T-helper 1 cell (primary cell): ENCODE measurements at regions not wholly inside any gene's neighbourhood (a gene's known extent, or its start where the extent isn't known, plus 50 kb on each side); places are given as distances from the start of the nearest gene placed in this dataset.
"Not testable (repeated sequence)": the region's sequence is repeated elsewhere in the genome, so short reads cannot be mapped to it uniquely, and the experiment has no call there.

Experiments used
- DNase-seq, 5 donors: peaks; one replicate each; pipeline ENCODE4 v3.0.0-alpha.2; 2012 to 2020

DNA sequence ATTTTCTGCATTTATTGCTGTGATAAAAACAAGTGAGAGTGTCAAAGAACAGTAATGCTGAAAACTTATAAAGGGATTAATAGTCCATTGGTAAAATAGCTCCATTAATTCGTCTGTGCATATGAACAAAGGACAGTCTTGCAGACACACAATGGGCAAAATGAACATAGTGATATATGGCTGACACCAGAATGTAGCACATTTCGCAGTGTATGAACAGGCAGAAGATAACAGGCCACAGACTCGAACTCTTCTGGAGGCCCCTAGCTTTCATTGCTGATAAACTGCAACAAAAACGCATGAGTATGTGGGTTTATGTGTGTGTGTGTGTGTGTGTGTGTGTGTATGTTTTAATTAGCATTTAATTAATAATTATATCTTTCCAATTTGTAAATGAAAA lies 354.8 kb downstream of the TAF11L14 start:
- DNase-seq, result no peak

DNA sequence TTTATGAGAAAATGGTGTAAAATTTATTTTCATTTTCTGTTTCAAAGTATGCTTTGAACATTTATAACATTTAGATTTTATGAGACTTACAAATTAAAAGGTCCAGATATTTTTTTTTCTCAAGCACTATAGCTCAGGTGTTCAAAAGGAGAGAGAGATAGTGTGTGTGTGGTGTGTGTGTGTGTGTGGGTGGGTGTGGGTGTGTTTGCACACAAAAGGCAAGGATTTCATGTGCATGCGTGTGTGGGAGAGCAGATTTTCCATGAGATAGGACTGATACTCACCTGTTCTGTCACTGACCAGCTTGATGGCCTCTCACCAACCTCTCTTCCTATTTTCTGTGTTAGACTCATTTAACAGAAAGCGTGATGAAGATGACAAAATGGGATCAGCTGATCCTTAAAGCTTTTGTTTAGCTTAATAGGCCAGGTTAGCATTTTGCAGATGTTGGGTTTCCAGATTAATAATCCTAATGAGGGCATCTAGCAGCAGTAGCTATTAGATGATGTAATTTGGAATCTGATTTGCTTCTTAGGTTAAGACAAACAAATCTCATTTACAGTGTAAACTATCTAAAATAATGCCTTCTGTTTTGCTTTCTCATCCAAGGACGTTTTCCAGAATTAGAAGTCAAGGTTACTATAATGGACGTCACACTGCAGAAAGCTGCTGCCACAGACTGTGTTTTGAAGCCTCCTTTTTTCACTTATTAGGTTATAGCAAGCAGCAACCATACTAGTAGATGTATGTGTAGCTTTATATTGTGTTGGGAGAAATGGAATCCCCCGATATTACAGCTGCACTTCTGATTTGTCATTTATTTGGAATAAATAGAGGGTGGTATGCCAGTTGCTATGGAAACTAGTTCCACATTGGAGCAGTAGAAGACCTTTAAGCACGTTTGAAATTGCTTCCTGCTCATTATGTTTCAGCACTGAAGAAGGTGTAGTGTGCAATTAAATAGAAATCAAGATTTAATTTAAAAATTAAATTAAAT lies 355.6 kb downstream of the TAF11L14 start:
- no peak for DNase-seq

DNA sequence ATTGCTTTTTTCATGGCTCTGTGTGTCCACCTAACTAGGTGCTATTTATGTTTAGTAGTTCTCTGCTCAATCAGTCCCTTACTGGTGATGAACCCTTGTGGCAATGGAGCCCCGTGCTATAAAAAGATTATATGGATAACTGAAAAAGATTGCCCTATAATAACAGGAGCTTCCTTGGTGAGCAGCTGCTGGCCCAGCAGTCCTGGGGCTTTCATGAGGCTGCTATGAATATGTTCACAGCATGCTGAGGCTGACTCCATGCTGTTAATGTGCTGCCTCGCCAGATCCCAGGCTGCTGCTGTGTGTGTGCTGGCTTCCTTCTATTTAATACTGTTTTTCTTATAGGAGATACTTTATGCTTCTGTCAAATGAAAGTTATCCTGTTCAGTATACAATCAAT lies 357.5 kb downstream of the TAF11L14 start:
- no peak for DNase-seq

DNA sequence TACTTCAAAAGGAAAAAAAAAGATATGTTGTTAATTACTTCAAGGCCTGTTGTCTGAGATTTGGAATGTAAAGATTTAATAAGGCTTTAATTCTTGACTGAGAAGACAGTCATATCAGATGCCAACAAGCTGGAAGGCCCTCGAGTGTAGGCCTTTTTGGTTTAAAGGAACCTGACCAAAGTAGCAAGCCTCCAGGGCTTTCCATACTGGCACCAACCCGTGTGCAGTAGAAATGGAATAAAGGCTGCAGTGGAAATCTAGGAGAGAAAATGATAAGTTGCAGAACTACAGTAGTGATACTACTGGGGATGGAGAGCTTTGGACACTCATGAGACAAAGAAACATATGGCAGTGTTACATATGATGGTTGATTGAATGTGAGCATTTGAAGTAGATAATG lies 358.0 kb downstream of the TAF11L14 start:
- DNase-seq, result no peak

DNA sequence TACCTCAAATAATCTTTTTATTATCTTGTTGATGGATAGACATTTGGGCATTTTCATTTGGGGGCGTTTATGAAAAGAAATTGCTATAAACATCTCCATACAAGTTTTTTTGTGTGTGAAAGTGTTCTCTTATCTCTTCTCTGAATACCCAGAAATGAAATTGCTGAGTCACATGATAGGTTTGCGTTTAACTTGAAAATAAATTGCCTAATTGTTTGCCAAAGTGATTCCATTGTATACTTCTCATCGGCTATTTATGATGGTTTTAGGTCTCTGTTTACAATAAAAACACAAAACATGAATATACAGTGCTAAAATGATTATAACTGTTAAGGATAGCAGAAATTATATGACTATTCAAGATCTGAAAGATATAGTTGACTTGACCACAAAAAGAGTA lies 361.7 kb downstream of the TAF11L14 start:
- no peak for DNase-seq

DNA sequence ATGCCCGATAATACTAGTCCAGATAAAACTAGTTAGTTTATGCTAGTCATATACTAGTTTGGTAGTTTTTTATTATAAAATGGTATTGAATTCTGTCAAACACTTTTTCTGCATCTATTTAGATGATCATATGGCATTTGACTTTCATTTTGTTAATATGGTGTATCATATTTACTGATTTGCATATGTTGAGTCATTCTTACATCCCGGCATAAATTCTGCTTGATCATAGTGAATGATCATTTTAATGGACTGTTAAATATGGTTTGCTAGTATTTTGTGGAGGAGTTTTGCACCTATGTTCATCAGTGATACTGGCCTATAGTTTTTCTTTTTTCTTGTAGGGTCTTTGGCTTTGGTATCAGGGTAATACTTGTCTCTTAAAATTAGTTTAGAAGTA lies 365.6 kb downstream of the TAF11L14 start:
- DNase-seq, result no peak

DNA sequence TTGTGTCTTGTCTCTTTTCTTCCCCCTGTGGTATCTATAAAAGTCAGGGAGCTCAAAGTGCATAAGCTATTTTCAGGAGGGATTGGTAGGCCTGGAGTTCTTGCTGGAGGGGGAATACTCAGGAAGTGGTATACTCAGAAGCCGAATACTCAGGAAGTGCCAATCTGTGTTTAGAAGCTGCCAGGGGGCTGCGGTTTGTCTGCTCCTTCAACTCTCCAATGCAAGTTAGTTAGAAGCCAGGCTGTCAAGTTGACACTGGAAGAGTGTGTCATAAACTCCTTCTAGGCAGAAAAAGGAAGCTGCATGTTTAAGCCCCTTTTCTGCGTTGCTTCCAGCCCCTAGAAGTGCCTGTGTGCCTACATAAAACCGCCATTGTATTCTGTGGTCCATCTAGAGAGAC lies 366.5 kb downstream of the TAF11L14 start:
- DNase-seq, result no peak

DNA sequence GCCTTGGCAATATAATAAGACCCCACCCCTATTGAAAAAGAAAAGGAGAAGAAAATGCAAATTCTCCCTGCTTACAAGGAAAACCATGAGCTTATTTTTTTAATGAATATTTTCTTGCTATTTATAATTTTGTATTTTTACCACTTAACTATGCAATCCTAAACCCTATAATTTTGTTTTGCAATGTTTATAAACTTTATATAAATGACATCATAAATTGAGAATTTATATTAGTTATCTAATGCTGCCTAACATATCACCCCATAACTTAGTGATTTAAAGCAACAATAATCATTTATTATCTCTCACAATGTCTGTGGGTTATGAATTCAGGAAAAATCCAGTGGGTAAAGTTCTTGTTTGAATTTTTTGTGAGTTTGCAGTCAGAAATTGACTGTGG lies 369.1 kb downstream of the TAF11L14 start:
- DNase-seq, result no peak

DNA sequence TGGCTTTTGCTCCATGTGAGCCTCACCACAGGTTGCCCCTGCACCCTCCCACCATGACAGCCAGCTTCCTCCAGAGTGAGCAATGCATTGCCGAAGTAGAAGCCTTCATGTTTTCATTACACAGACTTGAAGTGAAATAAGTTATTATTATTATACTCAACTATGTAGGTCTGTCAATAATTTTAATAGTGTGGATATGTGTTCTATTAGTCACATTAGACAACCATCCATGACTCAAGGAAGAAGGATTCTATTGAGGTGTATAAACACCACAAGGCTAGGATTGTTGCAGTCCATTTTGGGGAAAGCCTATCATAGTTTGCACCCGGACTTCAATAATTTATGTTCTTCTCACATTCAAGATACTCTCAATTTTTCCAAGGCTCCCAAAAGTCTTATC lies 369.5 kb downstream of the TAF11L14 start:
- no peak for DNase-seq

DNA sequence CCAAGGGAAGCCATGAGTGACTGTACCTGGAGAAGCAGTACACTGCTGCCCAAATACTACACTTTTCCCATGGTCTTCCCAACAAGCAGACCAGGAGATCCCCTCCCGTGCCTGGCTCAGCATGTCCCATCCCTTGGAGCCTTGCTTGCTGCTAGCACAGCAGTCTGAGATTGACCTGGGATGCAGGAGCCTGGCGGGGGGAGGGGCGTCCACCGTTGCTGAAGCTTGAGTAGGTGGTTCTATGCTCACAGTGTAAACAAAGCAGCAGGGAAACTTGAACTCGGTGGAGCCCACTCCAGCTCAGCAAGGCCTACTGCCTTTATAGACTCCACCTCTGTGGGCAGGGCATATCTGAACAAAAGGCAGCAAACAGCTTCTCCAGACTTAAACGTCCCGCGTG lies 372.0 kb downstream of the TAF11L14 start:
- not testable (repeated sequence) for DNase-seq

DNA sequence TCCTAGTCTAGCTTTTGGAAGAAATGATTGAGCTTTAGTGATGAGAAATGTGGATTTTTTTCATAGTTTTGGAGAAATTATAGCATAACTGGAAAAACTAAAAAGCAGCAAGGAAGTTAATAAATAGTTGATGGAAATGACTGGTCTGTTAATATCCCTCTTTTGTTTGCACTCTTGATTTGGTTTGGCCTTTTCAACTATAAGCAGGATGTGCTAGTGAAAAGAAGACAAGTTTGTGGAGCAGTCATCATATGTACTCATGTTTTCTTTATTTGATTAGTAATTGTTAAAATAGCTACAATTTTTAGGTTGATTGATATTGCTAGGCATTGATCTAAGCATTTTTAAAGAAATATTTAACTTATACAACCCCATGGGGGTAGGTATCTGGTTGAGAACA lies 374.7 kb downstream of the TAF11L14 start:
- DNase-seq, result no peak

DNA sequence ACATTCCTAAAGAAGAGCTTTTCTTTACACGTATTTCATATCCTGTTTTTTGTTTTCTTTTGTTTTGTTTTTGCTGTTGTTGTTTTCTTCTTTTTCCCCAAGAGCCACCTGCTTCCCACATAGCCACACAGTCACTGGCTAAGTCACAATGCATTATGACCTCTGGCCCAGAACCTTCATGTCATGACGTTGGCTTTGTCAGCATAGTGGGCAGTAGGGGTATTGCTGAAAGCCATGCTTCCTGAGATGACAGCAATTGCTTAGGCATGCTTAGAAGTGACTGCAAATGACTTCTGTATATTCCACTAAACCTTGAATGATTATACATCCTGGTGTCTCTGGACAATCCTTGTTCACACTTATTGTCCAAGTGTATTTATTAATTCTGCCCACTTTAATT lies 375.8 kb downstream of the TAF11L14 start:
- no peak for DNase-seq

DNA sequence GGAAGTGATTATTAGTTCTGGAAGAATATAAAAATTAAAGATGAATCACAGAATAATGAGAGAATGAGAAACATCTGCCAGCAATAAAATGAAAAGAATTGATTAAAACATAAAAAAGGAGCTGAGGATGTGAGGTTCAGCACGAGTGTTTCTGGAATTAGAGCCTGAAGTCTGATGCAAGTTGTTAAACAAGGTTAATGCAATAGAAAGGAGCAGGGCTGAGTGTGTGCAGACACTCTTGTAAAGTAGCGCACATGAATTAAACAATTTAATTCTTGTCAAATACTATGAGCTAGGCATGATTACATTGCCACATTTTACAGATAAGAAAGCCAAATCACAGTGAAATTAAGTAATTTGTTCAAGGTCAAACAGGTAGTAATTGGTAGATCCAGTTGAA lies 384.2 kb downstream of the TAF11L14 start:
- DNase-seq, result no peak

DNA sequence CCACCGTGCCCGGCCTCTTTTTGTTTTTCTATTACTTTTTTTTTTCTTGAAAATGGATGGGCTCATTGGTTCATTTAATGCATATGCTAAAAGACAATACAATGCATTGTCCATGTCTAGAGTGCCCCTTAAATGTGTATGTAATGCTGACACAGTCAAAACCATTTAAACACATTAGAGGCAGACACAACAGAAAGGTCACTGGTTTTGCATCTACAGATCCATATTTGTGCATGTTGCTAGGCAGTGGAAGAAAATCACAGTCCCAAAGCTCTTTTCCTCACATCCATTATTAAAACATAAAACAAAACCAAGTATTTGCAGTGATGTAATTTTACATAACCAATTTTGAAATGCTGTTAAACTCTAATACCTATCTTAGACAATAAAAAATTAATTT lies 389.0 kb downstream of the TAF11L14 start:
- DNase-seq, result no peak

DNA sequence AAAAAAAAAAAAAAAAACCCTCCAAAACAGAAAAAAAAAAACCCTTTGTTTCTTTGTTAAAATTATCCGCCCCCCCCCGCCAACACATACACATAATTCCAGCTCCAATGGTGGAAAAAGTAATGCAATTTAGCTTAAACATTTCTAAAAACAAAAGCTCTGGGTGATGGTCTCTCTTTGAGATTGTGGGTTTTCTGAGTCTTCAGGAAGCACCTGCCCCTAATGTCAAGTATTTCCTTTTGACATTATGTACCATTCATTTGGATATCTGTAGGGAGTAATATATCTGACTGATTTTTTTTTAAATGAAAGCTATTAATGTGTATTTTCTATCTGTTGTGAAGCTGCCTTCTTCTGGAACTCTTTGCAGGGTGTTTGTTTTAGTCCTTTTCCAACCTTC lies 389.7 kb downstream of the TAF11L14 start:
- DNase-seq, result no peak

DNA sequence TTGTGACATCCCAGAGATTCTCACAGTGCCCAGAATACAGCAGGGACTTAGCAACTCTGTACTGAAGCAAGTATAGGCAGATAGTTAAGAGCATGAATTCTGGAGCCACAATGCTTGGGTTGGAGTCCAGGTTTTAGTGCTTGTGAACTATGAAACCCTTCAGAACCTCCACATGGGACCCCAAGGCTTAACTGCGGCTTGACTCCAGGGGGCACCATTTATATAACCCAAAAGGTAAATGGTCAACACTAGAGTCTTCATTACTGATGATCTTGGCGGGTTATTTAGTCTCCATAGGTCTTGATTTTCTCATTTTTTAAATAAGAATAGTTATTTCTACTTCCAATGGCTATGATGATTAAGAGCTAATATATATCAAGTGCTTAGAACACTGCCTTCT lies 390.3 kb downstream of the TAF11L14 start:
- no peak for DNase-seq

DNA sequence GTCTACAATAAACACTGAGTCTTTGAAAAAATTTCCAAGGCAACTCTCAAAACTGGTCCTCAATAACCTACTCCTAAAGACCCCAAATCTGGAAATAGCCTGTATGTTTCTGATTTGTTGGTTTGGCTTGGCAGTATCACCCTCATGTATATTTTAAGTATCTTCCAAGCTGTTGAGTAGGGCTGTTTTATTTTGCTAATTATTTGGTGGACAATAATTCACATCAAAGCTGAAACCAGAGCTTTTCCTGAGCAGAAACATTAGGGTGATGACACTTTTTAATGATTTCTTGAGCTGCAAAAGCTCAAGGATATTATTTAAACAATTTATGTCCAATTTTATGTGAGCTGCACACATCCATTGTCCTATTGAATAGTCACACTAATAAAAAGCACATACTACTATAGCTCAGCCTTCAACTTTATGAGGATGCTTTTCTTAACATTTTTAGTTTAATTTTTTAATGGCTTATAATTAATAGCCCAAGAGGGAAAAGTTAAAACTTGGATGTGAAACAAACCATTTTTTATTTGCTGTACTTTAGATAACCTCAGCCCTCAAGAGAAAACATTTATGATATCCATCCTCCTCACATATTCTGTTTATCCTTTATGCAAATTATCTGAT lies 393.1 kb downstream of the TAF11L14 start:
- no peak for DNase-seq

DNA sequence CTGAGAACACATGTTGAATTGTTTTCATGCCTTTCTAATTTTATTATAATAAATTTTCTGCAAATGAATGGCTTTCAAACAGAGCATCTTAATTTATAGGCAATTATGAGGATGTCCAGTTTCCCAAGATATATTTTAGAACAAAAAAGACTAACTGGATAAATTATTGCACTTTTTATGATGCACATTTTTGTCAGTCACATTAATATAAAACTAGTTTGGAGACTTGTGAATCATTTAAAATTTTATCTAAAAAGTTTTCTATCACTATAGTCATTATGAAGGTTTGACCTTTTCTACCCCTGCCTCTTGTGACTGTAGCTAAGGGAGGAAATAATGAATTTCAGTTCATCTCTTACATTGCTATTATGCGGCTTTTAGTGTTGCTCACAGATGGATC lies 393.8 kb downstream of the TAF11L14 start:
- no peak for DNase-seq

DNA sequence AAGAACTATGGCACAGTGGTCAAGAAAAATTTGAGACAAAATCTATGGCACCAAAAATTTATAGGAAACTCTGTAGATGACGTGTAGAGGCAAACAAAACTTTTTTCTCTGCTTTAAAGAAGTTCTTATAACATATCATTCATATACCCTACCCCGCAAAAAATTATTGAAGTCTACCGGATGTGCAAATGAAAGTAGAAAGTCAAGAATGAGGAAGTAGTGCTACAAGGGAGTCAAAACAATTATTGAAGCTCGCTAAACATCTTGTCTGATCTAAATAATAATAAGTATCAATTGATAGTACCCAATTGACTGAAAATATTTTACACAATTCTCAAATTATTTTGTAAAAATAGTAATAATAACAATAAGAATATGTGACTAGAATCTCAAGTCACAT lies 398.5 kb downstream of the TAF11L14 start:
- DNase-seq, result no peak

DNA sequence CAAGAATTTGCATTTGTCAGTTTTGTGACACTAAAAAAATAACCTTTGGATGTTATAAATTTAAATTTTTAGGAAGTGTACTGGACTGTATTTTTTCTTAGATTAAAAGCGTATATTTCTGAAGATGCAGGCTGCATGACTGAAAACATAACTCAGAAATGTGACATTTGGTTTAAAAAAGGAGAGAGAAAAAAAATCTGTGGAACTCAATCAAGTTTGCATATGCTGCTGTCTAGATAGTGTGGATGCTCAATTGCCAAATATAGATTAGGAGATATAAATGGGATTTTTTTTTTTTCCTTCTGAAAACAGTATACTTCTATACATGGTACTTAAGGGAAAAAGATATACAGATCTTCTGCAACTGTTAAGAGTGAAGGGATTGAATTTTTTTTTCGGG lies 402.3 kb downstream of the TAF11L14 start:
- DNase-seq, result no peak

DNA sequence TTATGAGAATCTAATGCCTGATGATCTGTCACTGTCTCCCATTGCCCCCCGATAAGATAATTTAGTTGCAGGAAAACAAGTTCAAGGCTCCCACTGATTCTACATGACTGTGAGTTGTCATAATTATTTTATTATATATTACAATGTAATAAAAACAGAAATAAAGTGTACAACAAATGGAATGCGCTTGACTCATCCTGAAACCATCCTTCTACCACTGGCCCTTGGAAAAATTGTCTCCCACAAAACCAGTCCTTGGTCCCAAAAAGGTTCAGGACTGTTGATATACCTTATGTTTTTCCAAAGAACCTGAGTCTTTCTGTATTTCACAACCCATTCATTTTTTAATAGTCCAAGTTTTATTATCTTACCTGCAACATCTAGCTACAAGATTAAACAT lies 403.5 kb downstream of the TAF11L14 start:
- no peak for DNase-seq

DNA sequence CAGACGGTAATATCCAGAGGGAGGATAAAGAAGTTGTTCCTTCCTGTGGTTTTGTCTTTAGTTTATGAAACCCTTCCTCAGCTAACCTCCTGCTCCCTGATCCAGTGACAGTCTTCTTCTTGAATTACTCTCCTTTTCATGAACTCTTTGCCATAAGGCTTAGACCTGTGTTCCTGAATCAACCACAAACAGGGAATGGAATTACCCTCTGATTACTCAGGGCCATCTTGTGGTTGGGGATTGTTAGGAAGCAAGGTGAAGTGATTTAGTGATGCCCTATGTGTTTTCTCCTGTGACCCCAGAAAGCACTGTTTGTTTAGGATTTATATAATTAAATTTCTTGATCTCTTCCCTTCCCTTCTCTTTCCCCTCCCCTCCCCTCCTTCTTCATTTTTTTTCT lies 409.1 kb downstream of the TAF11L14 start:
- no peak for DNase-seq

DNA sequence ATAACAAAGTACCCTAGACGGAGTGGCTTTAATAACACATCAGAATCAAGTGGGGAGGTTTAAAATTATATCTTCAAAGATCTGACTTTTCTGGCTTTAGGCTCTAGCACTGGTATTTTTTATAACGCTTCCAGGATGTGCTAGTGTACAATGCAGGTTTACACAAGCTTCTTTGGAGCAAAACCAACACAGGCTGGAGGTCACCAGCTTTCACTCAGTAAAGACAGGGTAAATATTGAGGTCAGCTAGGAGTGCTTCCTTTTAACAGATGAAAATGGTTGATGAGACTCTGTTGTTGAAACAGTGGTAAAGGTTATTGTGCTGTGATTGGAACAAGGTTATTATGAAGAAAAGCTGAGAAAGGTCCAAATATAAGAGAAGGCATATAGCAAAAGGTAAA lies 414.2 kb downstream of the TAF11L14 start:
- DNase-seq, result no peak

DNA sequence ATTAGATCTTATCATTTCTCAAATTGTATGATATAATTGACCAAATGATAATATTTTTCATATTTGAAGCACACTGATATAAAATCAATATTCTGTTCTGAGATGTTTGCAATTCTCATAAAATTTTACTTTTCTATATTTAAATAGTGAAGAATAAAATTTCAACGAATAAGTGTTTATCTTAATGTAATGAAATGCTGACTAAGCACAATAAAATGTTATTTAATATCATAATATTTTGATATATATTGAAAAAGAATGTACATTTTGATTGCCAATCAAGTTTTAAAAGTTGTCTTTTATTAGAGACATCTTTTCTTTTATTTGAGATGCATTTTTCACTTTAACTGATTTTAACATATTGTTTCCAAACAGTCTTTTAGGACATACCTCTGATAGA lies 416.1 kb downstream of the TAF11L14 start:
- DNase-seq, result no peak
